GM23248 (cell line): ENCODE measurements at regions not wholly inside any gene's neighbourhood (a gene's known extent, or its start where the extent isn't known, plus 50 kb on each side); places are given as distances from the start of the nearest gene placed in this dataset.
A peak's percentile ranks its signal among the peaks of the same experiment; 100 is the strongest.

ENCODE experiments used
- DNase-seq: peaks from one replicate; pipeline ENCODE4 v3.0.0-alpha.2; 2015
- H2AFZ ChIP-seq: fragments of 200-600 bp; sonication (generic); 2 replicates; pipeline ENCODE4 v1.6.1; 2016; ENCODE audit warnings: antibody characterized with exemption
- H3F3A ChIP-seq: fragments of 200-600 bp; sonication (generic); 2 replicates; pipeline ENCODE4 v1.6.1; 2016; ENCODE audit warnings: mild to moderate bottlenecking, antibody characterized with exemption, mixed run types; ENCODE audit not compliant: insufficient read depth
- H3K27ac ChIP-seq: fragments of 200-600 bp; sonication (generic); 2 replicates; pipeline ENCODE4 v1.5.1; 2016; ENCODE audit warnings: mild to moderate bottlenecking
- H3K27me3 ChIP-seq: fragments of 200-600 bp; sonication (generic); replicated peaks from 2 replicates; pipeline ENCODE4 v1.6.1; 2016; ENCODE audit warnings: mild to moderate bottlenecking; ENCODE audit not compliant: insufficient read depth
- H3K36me3 ChIP-seq: fragments of 200-600 bp; sonication (generic); 2 replicates; pipeline ENCODE4 v1.6.1; 2016; ENCODE audit warnings: low read depth, mild to moderate bottlenecking
- H3K4me1 ChIP-seq: fragments of 200-600 bp; sonication (generic); 2 replicates; pipeline ENCODE4 v1.6.1; 2016; ENCODE audit warnings: mild to moderate bottlenecking; ENCODE audit not compliant: insufficient read depth
- H3K4me2 ChIP-seq: fragments of 200-600 bp; sonication (generic); one replicate; pipeline ENCODE4 v1.6.1; 2016; ENCODE audit warnings: mild to moderate bottlenecking; ENCODE audit not compliant: unreplicated experiment
- H3K4me3 ChIP-seq: fragments of 200-600 bp; sonication (generic); 2 replicates; pipeline ENCODE4 v1.5.1; 2016; ENCODE audit warnings: mild to moderate bottlenecking
- H3K79me2 ChIP-seq: fragments of 200-600 bp; sonication (generic); 2 replicates; pipeline ENCODE4 v1.6.1; 2016; ENCODE audit warnings: mild to moderate bottlenecking; ENCODE audit not compliant: insufficient read depth
- H3K9ac ChIP-seq: fragments of 200-600 bp; sonication (generic); 2 replicates; pipeline ENCODE4 v1.6.1; 2016; ENCODE audit warnings: mild to moderate bottlenecking
- H3K9me2 ChIP-seq: fragments of 200-600 bp; sonication (generic); 2 replicates; pipeline ENCODE4 v1.6.1; 2016; ENCODE audit warnings: mixed run types, mild to moderate bottlenecking, moderate library complexity; ENCODE audit not compliant: insufficient read depth
- H3K9me3 ChIP-seq: fragments of 200-600 bp; sonication (generic); one replicate; pipeline ENCODE4 v1.6.1; 2017; ENCODE audit warnings: low read depth
- H4K20me1 ChIP-seq: fragments of 200-600 bp; sonication (generic); 2 replicates; pipeline ENCODE4 v1.6.0; 2016; ENCODE audit not compliant: insufficient read depth
- EZH2 ChIP-seq: fragments of 200-600 bp; sonication (generic); IDR thresholded peaks from 2 replicates; pipeline ENCODE4 v1.6.1; 2018; ENCODE audit warnings: antibody characterized with exemption, mild to moderate bottlenecking; ENCODE audit not compliant: insufficient read depth, poor library complexity, severe bottlenecking
- EZH2phosphoT487 ChIP-seq: fragments of 200-600 bp; sonication (generic); IDR thresholded peaks from 2 replicates; pipeline ENCODE4 v1.6.1; 2018; ENCODE audit warnings: antibody characterized with exemption, moderate library complexity, mild to moderate bottlenecking, low read depth; ENCODE audit not compliant: insufficient read depth
- WGBS, 2 experiments: methylation state at CpG; one replicate each; pipeline ENCODE4 v1.1.6; 2015 to 2017; ENCODE audit warnings: low lambda C conversion rate in 2 of 2, low coverage in 1 of 2; ENCODE audit errors: missing lambda C conversion rate in 2 of 2; 5-methylcytosine and 5-hydroxymethylcytosine counted together
- in situ Hi-C: fragments of 300-500 bp; cut with MboI; formaldehyde crosslinking; loops from 2 replicates; pipeline ENCODE4 v1.15.0; 2020

- WGBS, 2 experiments = 40 to 44% methylated on average over 10 of the region's 10 CpGs
- no peak for TF ChIP-seq EZH2phosphoT487
- TF ChIP-seq EZH2 = no peak
- H3K4me3 ChIP-seq = no peak overlapping the region
- in situ Hi-C loops = no loop called here
- peak; percentile 13 for DNase-seq
- no peaks in the 10 kb centered on the region for H3K79me2 ChIP-seq
- H4K20me1 ChIP-seq = no peaks in the 10 kb centered on the region
- H3K9ac ChIP-seq = no peak overlapping the region
- no peaks in the 10 kb centered on the region for H3K36me3 ChIP-seq
- no peak overlapping the region for H3K4me2 ChIP-seq
- no peak overlapping the region for H2AFZ ChIP-seq
- H3K4me1 ChIP-seq = no peaks in the 10 kb centered on the region
- no peak overlapping the region for H3K27ac ChIP-seq
- no peaks in the 10 kb centered on the region for H3K9me2 ChIP-seq
- H3K27me3 ChIP-seq = peaks cover 18% of the 10 kb centered on the region
- no peaks in the 10 kb centered on the region for H3K9me3 ChIP-seq
- no peaks in the 10 kb centered on the region for H3F3A ChIP-seq
These were observed 155.5 kb upstream of the RGS6 start for GRCh38 chr14:71776471-71777360.

- H3F3A ChIP-seq = no peaks in the 10 kb centered on the region
- no peak overlapping the region for H3K4me2 ChIP-seq
- H3K9ac ChIP-seq = no peak overlapping the region
- H2AFZ ChIP-seq = no peak overlapping the region
- H3K4me3 ChIP-seq = no peak overlapping the region
- peaks cover 16% of the 10 kb centered on the region for H3K27me3 ChIP-seq
- no peaks in the 10 kb centered on the region for H3K36me3 ChIP-seq
- in situ Hi-C loops = no loop called here
- WGBS, 2 experiments = 51 to 64% methylated on average over 2 of the region's 2 CpGs
- DNase-seq = no peak
- H3K9me2 ChIP-seq = no peaks in the 10 kb centered on the region
- no peaks in the 10 kb centered on the region for H3K79me2 ChIP-seq
- TF ChIP-seq EZH2 = no peak
- TF ChIP-seq EZH2phosphoT487 = no peak
- H4K20me1 ChIP-seq = no peaks in the 10 kb centered on the region
- no peaks in the 10 kb centered on the region for H3K4me1 ChIP-seq
- H3K9me3 ChIP-seq = no peaks in the 10 kb centered on the region
- H3K27ac ChIP-seq = no peak overlapping the region
These were observed 152.2 kb upstream of the RGS6 start for GRCh38 chr14:71780075-71780474.

GRCh38 chr14:71780822-71781221, 151.4 kb upstream of the RGS6 start:
- WGBS, 2 experiments = 33 to 38% methylated on average over 3 of the region's 3 CpGs
- Histone ChIP-seq H3F3A (no peaks in the 10 kb centered on the region), H3K4me3 (no peak overlapping the region), H4K20me1 (no peaks in the 10 kb centered on the region), H3K36me3 (no peaks in the 10 kb centered on the region), H3K4me1 (no peaks in the 10 kb centered on the region), H3K4me2 (no peak overlapping the region), H3K27me3 (peaks cover 8% of the 10 kb centered on the region), H3K9me2 (no peaks in the 10 kb centered on the region), H2AFZ (no peak overlapping the region), H3K9ac (no peak overlapping the region), H3K79me2 (no peaks in the 10 kb centered on the region), H3K27ac (no peak overlapping the region), H3K9me3 (no peaks in the 10 kb centered on the region)
- DNase-seq = no peak
- TF ChIP-seq EZH2phosphoT487 (no peak), EZH2 (no peak)
- in situ Hi-C loops = no loop called here

- 23 to 29% methylated on average over 4 of the region's 4 CpGs for WGBS, 2 experiments
- in situ Hi-C loops = no loop called here
- H3K9me2 ChIP-seq = no peaks in the 10 kb centered on the region
- no peak overlapping the region for H2AFZ ChIP-seq
- H3K27ac ChIP-seq = no peak overlapping the region
- H4K20me1 ChIP-seq = no peaks in the 10 kb centered on the region
- no peaks in the 10 kb centered on the region for H3K79me2 ChIP-seq
- H3K9ac ChIP-seq = no peak overlapping the region
- H3K27me3 ChIP-seq = peaks cover 14% of the 10 kb centered on the region
- no peaks in the 10 kb centered on the region for H3K4me1 ChIP-seq
- H3K36me3 ChIP-seq = no peaks in the 10 kb centered on the region
- no peaks in the 10 kb centered on the region for H3K9me3 ChIP-seq
- H3K4me3 ChIP-seq = no peak overlapping the region
- no peak for DNase-seq
- no peak for TF ChIP-seq EZH2
- TF ChIP-seq EZH2phosphoT487 = no peak
- no peak overlapping the region for H3K4me2 ChIP-seq
- no peaks in the 10 kb centered on the region for H3F3A ChIP-seq
These were observed 149.1 kb upstream of the RGS6 start for GRCh38 chr14:71783088-71783487.

GRCh38 chr14:71783786-71784185, 148.4 kb upstream of the RGS6 start:
- Histone ChIP-seq H3K9ac (no peak overlapping the region), H2AFZ (peak overlapping the region; percentile 19; the same call in 1 of the 2 replicates), H3K27me3 (peaks cover 14% of the 10 kb centered on the region), H4K20me1 (no peaks in the 10 kb centered on the region), H3K79me2 (no peaks in the 10 kb centered on the region), H3F3A (no peaks in the 10 kb centered on the region), H3K9me2 (no peaks in the 10 kb centered on the region), H3K4me3 (no peak overlapping the region), H3K4me1 (no peaks in the 10 kb centered on the region), H3K36me3 (no peaks in the 10 kb centered on the region), H3K4me2 (no peak overlapping the region), H3K9me3 (no peaks in the 10 kb centered on the region), H3K27ac (no peak overlapping the region)
- WGBS, 2 experiments = 19 to 21% methylated on average over 4 of the region's 4 CpGs
- no peak for TF ChIP-seq EZH2phosphoT487
- TF ChIP-seq EZH2 = no peak
- no peak for DNase-seq
- in situ Hi-C loops = no loop called here
